Mucosa of stomach (tissue), 1 donor: ENCODE measurements at regions not wholly inside any gene's neighbourhood (a gene's known extent, or its start where the extent isn't known, plus 50 kb on each side); places are given as distances from the start of the nearest gene placed in this dataset.
"Not testable (repeated sequence)": the region's sequence is repeated elsewhere in the genome, so short reads cannot be mapped to it uniquely, and the experiment has no call there.

Experiments
- H3K27me3 ChIP-seq: one replicate; pipeline ENCODE4 v1.7.0; 2013; ENCODE audit warnings: mild to moderate bottlenecking, low read length; ENCODE audit not compliant: control insufficient read depth, insufficient read depth
- H3K36me3 ChIP-seq: one replicate; pipeline ENCODE4 v1.7.0; 2013; ENCODE audit warnings: low read length; ENCODE audit not compliant: control insufficient read depth, insufficient read depth
- H3K4me1 ChIP-seq: one replicate; pipeline ENCODE4 v1.7.0; 2013; ENCODE audit warnings: mild to moderate bottlenecking, low read length; ENCODE audit not compliant: control insufficient read depth, insufficient read depth
- H3K4me3 ChIP-seq: one replicate; pipeline ENCODE4 v1.7.0; 2013; ENCODE audit warnings: low read length
- H3K9ac ChIP-seq: one replicate; pipeline ENCODE4 v1.7.0; 2013; ENCODE audit warnings: mild to moderate bottlenecking, low read length, moderate library complexity
- H3K9me3 ChIP-seq: one replicate; pipeline ENCODE4 v1.7.0; 2013; ENCODE audit warnings: mild to moderate bottlenecking, low read length, moderate library complexity; ENCODE audit not compliant: control insufficient read depth
- donor health status: Pancreatic carcinoma.

DNA sequence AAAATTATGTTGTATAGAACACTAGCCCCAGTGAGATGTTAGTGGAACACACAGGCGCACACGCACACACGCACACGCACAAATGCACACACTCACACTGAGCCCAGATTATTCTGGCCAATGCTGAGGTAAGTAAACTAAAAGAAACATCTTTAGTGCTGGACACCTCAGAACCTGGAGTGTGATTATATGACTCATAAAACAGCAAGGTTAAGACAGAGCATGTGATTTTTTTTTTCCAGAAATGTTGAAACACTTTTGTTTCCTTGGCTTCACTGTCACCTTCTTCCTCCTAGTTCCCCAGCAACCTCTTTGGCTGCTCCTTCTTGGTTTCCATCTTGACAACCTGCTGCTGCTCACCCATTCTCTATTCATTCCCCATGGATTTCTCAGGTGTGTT is 141.0 kb upstream of the ALG10B start:
- H3K4me1 ChIP-seq = no peaks in the 10 kb centered on the region
- H3K27me3 ChIP-seq = no peaks in the 10 kb centered on the region

GRCh38 chr12:38183617-38184016 is 133.0 kb upstream of the ALG10B start:
- H3K27me3 ChIP-seq, H3K4me3 ChIP-seq, H3K4me1 ChIP-seq, H3K9ac ChIP-seq, H3K9me3 ChIP-seq, H3K36me3 ChIP-seq: not testable (repeated sequence)

More for the DNA sequence above, 141.0 kb upstream of the ALG10B start:
- H3K4me3 ChIP-seq = no peak overlapping the region
- H3K36me3 ChIP-seq = no peaks in the 10 kb centered on the region
- H3K9ac ChIP-seq = no peak overlapping the region
- H3K9me3 ChIP-seq = no peaks in the 10 kb centered on the region

DNA sequence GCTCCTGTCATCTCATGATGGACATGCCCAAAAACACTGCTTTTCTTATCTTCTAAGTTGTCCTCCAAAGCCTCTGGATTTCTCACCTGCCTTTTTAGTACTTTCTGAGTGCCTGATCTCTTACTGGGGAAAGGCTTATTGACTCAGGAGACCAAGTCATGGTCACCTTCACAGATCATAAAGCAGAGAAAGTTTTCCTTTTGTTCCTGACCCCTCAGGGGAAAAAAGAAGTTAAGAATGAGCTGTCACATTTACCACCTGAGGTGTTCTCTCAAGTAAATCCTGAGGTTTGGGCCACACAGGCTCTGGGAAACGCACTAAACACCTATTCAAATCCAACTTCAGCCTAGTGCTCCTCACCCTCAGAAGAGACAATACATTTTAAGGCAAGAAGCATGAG is 119.3 kb upstream of the ALG10B start:
- not testable (repeated sequence) for H3K4me3 ChIP-seq, H3K36me3 ChIP-seq, H3K9ac ChIP-seq, H3K4me1 ChIP-seq, H3K9me3 ChIP-seq, H3K27me3 ChIP-seq

DNA sequence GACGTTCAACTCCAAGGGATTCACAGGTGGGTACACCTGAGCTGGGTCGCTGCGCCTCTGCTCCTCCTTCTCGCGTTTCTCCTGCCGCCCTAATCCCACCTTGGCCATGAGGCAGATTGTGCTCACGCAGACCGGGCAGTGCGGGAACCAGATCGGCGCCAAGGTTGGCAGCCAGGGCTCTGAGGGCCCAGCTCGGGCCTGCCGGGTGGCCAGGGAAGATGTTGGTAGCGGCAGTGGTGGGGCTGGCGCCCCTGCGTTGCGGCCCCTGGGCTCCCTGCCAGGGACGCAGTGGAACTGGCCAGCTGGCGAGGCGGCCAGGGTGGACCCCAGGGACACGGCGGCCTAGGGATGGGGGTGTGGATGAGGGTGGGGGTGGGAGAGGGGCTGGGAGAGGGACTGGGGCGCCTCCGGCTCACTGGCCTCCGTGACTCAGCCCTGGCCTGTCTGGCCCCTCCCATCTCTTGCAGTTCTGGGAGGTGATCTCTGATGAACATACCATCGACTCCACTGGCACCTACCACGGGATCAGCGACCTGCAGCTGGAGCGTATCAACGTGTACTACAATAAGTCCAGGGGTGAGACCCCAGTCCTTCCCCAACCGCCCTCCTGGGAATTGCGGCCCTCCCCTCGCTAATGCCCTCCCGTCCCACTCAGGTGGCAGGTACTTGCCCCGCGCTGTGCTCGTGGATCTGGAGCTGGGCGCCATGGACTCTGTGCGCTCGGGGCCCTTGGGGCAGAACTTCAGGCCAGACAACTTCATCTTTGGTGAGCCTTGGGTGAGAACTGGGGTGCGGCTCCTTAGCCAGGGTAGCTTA is 114.9 kb upstream of the ALG10B start:
- Histone ChIP-seq H3K4me3 (no peak overlapping the region), H3K36me3 (no peaks in the 10 kb centered on the region), H3K9me3 (no peaks in the 10 kb centered on the region), H3K27me3 (no peaks in the 10 kb centered on the region), H3K9ac (no peak overlapping the region), H3K4me1 (no peaks in the 10 kb centered on the region)

DNA sequence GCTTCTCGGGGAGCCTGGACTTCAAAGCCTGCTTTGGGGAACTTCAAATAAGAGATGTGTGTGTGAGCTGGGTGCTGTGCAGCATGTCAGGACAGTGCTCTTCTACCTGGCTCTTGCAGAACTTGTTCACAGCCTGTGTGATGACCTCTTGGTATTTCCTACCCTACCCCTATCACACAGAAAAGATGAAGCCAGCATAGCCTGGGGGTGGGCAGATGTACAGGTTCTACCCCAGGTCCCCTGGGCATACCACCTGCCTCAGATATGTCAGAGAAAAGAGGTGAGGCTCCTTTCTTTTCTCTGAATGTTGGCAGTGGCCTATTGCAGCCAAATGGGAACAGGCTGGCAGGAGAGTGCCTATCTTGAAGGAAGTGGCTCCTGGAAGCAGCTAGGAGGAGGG is 111.7 kb upstream of the ALG10B start:
- no peak overlapping the region for H3K4me3 ChIP-seq
- H3K9me3 ChIP-seq = no peaks in the 10 kb centered on the region
- no peak overlapping the region for H3K9ac ChIP-seq
- no peaks in the 10 kb centered on the region for H3K4me1 ChIP-seq
- H3K27me3 ChIP-seq = no peaks in the 10 kb centered on the region
- no peaks in the 10 kb centered on the region for H3K36me3 ChIP-seq

- no peaks in the 10 kb centered on the region for H3K27me3 ChIP-seq
- peaks cover 5% of the 10 kb centered on the region for H3K4me1 ChIP-seq
- H3K36me3 ChIP-seq = no peaks in the 10 kb centered on the region
- no peak overlapping the region for H3K4me3 ChIP-seq
- H3K9me3 ChIP-seq = no peaks in the 10 kb centered on the region
- H3K9ac ChIP-seq = no peak overlapping the region
These were observed 94.6 kb upstream of the ALG10B start for GRCh38 chr12:38222011-38222410.

GRCh38 chr12:38238328-38238727 is 78.2 kb upstream of the ALG10B start:
- not testable (repeated sequence) for H3K4me3 ChIP-seq, H3K4me1 ChIP-seq

DNA sequence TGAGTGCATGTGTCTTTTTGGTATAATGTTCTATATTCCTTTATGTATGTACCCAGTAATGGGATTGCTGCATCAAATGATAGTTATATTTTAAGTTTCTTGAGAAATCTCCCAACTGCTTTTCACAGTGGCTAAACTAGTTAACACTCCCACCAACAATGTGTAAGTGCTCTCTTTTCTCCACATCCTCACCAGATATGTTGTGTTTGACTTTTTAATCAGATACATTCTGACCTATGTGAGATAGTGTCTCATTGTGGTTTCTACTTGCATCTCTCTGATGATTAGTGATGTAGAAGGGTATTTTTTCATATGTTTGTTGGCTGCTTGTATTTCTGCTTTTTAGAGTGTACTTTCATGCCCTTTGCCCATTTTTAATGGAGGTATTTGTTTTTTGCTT is 62.8 kb upstream of the ALG10B start:
- Histone ChIP-seq H3K4me1 (no peaks in the 10 kb centered on the region), H3K9me3 (no peaks in the 10 kb centered on the region), H3K27me3 (no peaks in the 10 kb centered on the region), H3K9ac (no peak overlapping the region), H3K4me3 (no peak overlapping the region), H3K36me3 (no peaks in the 10 kb centered on the region)

More at GRCh38 chr12:38238328-38238727, 78.2 kb upstream of the ALG10B start:
- H3K36me3 ChIP-seq, H3K9ac ChIP-seq, H3K9me3 ChIP-seq, H3K27me3 ChIP-seq: not testable (repeated sequence)

GRCh38 chr12:38258411-38258810 is 58.2 kb upstream of the ALG10B start:
- H3K9ac ChIP-seq = no peak overlapping the region
- H3K4me1 ChIP-seq = no peaks in the 10 kb centered on the region
- H3K36me3 ChIP-seq = no peaks in the 10 kb centered on the region
- H3K27me3 ChIP-seq = no peaks in the 10 kb centered on the region
- H3K4me3 ChIP-seq = no peak overlapping the region
- no peaks in the 10 kb centered on the region for H3K9me3 ChIP-seq
